G401 (cell line): ENCODE measurements at regions not wholly inside any gene's neighbourhood (a gene's known extent, or its start where the extent isn't known, plus 50 kb on each side); places are given as distances from the start of the nearest gene placed in this dataset.
"Not testable (repeated sequence)": the region's sequence is repeated elsewhere in the genome, so short reads cannot be mapped to it uniquely, and the experiment has no call there.

Experiments
- DNase-seq: peaks from one replicate; pipeline ENCODE4 v3.0.0-alpha.2; 2015; ENCODE audit warnings: low spot score
- in situ Hi-C: cut with HindIII; loops from 2 replicates; pipeline ENCODE4 v1.10.0; 2016; ENCODE audit warnings: low sequenced_read_pairs, mixed read lengths

DNA sequence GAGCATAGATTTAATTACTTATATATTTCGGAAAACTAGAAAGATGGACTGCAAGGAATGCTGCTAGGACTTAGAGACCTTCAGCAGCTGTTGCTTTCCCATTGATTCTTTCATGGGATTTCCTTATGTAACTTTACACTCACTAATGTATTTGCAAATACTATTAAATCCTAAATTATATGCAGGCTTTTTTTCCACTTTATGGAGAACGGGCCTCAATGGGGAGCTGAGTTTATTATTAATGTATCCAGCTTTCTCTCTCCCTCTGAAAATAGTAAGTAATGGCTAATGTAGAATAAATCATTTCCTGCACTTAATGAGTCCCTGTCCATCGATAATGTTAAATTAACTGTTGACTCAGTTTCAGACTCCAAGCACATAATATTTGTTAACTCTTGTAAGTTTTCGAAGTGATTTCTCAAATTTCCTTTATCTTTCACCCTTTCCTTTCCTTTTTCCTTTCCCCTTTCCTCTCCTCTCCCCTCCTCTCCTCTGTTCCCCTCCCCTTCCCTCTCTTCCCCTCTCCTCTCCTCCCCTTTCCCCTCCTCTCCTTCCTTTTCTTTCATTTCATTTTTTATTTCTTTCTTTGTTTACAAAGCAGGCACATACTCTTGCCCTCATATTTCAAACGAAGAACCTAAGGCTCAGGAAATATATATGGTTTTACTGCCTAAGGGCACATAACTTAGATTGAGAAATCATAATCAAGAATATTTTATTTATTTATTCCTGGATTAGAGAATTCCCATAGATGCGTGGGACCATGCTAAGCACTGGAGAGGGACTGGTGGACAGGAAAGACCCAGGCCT, 503.6 kb downstream of the MMUT start:
- in situ Hi-C loops: no loop called here
- DNase-seq: no peak

GRCh38 chr6:48957781-48958180, 505.3 kb downstream of the MMUT start:
- no peak for DNase-seq
- in situ Hi-C loops: no loop called here

GRCh38 chr6:48951917-48952316, 511.1 kb downstream of the MMUT start:
- DNase-seq: no peak
- in situ Hi-C loops: no loop called here

DNA sequence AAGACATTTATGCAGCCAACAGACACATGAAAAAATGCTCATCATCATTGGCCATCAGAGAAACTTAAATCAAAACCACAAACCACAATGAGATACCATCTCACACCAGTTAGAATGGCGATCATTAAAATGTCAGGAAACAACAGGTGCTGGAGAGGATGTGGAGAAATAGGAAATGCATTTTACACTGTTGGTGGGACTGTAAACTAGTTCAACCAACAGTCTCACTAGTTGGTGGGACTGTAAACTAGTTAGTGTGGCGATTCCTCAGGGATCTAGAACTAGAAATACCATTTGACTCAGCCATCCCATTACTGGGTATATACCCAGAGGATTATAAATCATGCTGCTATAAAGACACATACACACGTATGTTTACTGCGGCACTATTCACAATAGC, 518.8 kb downstream of the MMUT start:
- in situ Hi-C loops: not testable (repeated sequence)

GRCh38 chr6:48933136-48933535, 529.9 kb downstream of the MMUT start:
- in situ Hi-C loops: no loop called here
- no peak for DNase-seq

More for the DNA sequence above, 518.8 kb downstream of the MMUT start:
- peak; percentile 20 for DNase-seq

- in situ Hi-C loops: no loop called here
- no peak for DNase-seq
These were observed 534.1 kb downstream of the MMUT start for GRCh38 chr6:48928937-48929336.

DNA sequence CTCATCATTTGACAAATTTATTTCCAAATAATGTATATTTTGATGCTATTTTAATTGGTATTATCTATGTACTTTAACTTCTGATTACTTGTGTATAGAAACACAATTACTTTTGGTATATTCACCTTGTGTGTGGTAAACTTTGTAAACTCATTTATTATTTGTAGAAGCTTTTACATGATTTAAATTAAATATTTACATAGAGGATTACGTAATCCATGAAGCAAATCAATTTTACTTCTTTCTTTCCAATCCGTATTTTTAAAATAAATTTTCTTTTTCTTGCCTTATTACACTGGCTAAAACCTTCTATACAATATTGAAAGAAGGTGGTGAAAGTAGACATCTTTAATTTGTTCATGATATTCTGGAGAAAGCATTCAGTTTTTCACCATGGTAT, 540.2 kb downstream of the MMUT start:
- in situ Hi-C loops: no loop called here
- no peak for DNase-seq

DNA sequence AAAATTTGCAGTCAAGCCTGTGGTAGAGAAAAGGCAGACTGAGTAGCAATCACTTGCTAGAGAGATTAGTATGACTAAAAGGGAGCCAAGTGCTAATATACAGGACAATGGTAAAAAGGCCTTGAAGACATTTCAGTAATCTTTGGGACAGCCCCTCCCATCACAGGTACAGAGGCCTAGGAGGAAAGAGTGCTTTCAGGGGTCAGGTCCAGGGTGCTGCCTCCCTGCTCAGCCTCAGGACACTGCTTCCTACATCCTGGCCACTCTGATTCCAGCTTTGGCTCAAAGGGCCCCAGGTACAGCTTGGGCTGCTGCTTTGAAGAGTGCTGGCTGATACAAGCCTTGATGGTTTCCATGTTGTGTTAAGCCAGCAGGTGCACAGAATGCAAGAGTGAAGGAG, 543.5 kb downstream of the MMUT start:
- no peak for DNase-seq
- in situ Hi-C loops: no loop called here

GRCh38 chr6:48917233-48917632, 545.8 kb downstream of the MMUT start:
- in situ Hi-C loops: no loop called here

DNA sequence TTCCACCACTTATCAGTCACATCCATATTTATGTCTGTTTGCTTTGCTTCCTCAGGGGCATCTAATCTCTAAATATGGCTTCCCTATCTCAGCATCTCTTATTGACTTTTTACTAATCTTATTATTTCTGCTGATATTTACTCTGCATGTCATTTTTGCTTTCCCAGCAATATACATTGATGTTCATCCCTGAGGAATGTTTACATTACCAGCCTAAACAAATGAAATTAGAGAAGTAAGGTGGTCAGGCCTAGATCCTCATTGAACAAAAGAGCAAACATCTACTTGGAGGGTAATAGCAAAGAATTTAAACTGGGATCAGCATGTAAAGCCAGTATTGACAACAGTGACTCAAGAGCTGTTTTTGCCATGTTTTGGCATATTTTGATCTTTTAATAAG, 546.4 kb downstream of the MMUT start:
- in situ Hi-C loops: no loop called here
- DNase-seq: no peak

More at GRCh38 chr6:48917233-48917632, 545.8 kb downstream of the MMUT start:
- DNase-seq: no peak

DNA sequence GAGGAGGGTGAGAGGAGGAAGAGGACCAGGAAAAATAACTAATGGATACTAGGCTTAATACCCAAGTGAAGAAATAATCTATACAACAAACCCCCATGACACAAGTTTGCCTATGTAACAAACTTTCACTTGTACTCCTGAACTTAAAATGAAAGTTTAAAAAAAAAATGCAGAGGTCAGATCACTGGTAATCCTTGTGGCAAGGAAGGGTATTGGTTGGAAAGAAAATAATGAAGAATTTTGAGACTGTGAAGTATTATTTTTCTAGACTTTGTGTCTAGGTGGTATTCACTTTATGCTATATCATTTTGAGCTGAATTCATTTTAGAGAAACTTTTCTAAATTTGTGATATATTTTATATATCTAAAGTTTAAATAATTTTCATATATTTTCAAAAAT, 547.5 kb downstream of the MMUT start:
- in situ Hi-C loops: no loop called here
- no peak for DNase-seq

GRCh38 chr6:48912503-48912902, 550.5 kb downstream of the MMUT start:
- in situ Hi-C loops: no loop called here
- DNase-seq: no peak

DNA sequence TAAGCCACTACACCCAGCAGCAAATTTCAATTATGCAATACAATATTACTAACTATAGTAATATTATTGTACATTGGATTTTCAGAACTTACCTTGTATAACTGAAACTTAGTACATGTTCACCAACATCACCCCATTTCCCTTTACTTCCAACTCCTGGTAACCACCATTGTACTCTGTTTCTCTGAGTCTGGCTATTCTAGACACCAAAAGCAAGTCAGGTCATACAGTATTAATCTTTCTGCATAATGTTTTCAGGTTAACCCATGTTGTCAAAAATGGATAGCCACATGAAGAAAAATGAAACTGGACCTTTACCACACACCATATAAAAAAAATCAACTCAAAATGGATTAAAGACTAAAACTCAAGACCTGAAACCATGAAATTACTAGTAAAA, 558.2 kb downstream of the MMUT start:
- DNase-seq: no peak
- in situ Hi-C loops: no loop called here

DNA sequence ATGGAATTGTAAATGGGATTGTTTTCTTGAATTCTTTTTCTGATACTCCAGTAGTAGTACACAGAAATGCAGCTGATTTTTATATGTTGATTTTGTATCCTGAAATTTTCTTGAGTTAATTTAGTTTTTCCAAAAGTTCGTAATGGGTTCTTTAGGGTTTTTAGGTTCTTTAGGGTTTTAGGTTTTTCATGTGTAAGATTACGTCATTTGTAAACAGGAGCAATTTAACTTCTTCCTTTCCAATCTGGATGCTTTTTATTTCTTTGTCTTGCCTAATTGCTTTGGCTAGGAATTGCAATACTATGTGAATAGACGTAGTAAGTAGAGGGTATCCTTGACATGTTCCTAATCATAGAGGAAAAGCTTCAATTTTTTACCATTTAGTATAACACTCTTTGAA, 568.6 kb downstream of the MMUT start:
- no peak for DNase-seq
- in situ Hi-C loops: no loop called here

DNA sequence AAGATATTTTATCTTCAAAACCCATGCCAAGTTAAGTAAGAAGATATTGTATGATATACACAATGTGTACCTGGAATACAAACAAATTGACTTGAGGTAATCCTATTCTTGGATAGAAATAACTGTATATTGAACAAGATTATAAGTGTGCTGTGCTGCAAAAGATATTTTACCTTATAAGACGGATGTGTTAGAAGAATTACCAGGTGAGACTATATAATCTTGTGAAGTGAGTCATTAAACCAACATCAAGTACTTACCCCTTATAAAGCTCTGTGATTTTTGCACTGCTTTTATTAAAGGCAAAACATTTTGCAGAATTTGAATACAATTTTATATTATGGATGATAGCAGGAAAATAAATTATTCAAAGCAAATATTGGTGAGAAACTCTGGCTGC, 570.0 kb downstream of the MMUT start:
- in situ Hi-C loops: no loop called here
- no peak for DNase-seq

DNA sequence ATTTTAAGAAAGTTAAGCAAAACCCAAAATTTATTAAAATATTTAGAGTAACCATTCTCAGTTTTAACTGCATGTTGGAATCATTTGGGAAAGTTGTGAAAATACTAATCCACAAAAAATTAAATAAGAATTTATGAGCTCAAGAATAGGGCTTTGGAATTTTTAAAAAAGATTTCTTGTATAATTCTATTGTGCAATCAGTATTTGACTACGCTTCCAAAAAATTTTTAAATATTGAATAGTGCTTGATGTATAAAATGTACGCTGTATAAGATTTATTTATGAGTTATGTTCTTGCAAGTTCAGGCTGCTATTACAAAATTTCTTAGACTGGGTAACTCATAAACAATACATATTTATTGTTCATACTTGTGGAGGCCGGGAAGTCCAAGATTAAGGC, 571.7 kb downstream of the MMUT start:
- in situ Hi-C loops: no loop called here
- no peak for DNase-seq

DNA sequence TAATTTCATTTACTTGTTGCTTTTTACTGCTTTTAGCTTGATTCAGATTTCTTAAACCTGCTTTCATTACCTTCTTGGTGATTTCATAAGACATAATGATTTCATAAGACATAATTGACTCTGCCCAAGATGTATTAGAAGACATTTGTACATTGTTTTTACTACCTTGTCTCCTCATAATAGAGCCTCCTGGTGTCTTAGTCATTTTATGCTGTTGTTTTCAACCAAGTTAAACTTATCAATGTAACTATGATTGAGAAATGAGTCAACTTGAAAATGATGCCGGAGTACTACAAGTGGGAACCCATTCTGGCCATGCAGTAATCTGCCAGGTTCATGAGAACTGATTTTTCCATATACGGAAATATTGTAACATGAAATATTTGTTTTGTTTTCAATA, 573.6 kb downstream of the MMUT start:
- no peak for DNase-seq
- in situ Hi-C loops: no loop called here

GRCh38 chr6:48883116-48883515, 579.9 kb downstream of the MMUT start:
- no peak for DNase-seq
- in situ Hi-C loops: no loop called here

- in situ Hi-C loops: no loop called here
- no peak for DNase-seq
These were observed 581.5 kb downstream of the MMUT start for GRCh38 chr6:48881551-48881950.

- in situ Hi-C loops: no loop called here
- no peak for DNase-seq
These were observed 593.5 kb downstream of the MMUT start for GRCh38 chr6:48869595-48869994.

DNA sequence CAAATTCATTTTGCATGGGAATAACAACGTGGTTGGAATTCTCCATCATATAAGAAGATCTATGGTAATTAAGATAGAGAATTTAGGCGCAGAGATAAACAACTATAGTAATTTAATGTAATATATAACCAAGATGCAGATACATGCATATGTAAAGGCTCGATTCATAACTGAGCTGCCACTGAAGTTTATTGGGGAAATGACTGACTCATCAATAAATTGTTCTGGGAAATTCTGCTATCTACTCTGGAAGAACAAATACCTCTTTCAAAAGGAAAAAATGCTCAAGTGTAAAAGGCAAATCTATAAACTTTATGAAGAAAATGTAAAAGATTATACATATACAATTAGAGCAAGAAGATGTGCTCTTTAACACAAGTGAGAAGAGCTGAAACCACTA, 596.4 kb downstream of the MMUT start:
- no peak for DNase-seq
- in situ Hi-C loops: no loop called here
